ENCODE measurements at regions not wholly inside any gene's neighbourhood (a gene's known extent, or its start where the extent isn't known, plus 50 kb on each side); places are given as distances from the start of the nearest gene placed in this dataset.

GRCh38 chr3:11697701-11698100, 54.0 kb upstream of the VGLL4 start:
- Histone ChIP-seq H3F3A (ENCODE audit: insufficient read depth, low read length, poor library complexity, severe bottlenecking) (no peaks in the 10 kb centered on the region), H3K9me2 (ENCODE audit: insufficient read depth, low read length) (no peaks in the 10 kb centered on the region), H2AFZ (ENCODE audit: low read depth, low read length) (no peak overlapping the region), H4K20me1 (ENCODE audit: insufficient read depth) (no peaks in the 10 kb centered on the region), H3K9ac (ENCODE audit: low read length) (no peak overlapping the region), H3K4me3 (ENCODE audit: low read length) (no peak overlapping the region), H3K27ac (ENCODE audit: low read length) (no peak overlapping the region), H3K9me3 (ENCODE audit: low read length) (no peaks in the 10 kb centered on the region), H3K79me2 (replicated peaks; ENCODE audit: insufficient read depth, low read length) (no peaks in the 10 kb centered on the region), H3K27me3 (ENCODE audit: insufficient read depth, low read depth, low read length) (no peaks in the 10 kb centered on the region), H3K36me3 (ENCODE audit: insufficient read depth, low read length) (no peaks in the 10 kb centered on the region), H3K4me2 (ENCODE audit: low read length) (no peak overlapping the region)
- no peak for TF ChIP-seq RAD21 (conservative IDR thresholded peaks at IDR 0.05)
- TF ChIP-seq TAF1 (IDR thresholded peaks at IDR 0.05; ENCODE audit: low read depth): no peak
- TF ChIP-seq EZH2 (IDR thresholded peaks at IDR 0.05; ENCODE audit: borderline replicate concordance, insufficient read depth, low read length, poor library complexity, severe bottlenecking): no peak
- no peak for TF ChIP-seq POLR2AphosphoS5 (IDR thresholded peaks at IDR 0.05)
- TF ChIP-seq SMC3 (conservative IDR thresholded peaks at IDR 0.05; ENCODE audit: poor library complexity): no peak
- no peak for TF ChIP-seq REST (IDR thresholded peaks at IDR 0.05; ENCODE audit: borderline replicate concordance)
- TF ChIP-seq CTCF (IDR thresholded peaks at IDR 0.05; ENCODE audit: poor library complexity, severe bottlenecking): no peak
- no peak for TF ChIP-seq EP300 (conservative IDR thresholded peaks at IDR 0.05; ENCODE audit: poor library complexity, severe bottlenecking)
- no peak for TF ChIP-seq MXI1 (conservative IDR thresholded peaks at IDR 0.05; ENCODE audit: poor library complexity, severe bottlenecking)

- Histone ChIP-seq H3K9me3 (ENCODE audit: low read length) (no peaks in the 10 kb centered on the region), H3K4me3 (ENCODE audit: low read length) (no peak overlapping the region), H3K27me3 (ENCODE audit: insufficient read depth, low read depth, low read length) (no peaks in the 10 kb centered on the region), H4K20me1 (ENCODE audit: insufficient read depth) (no peaks in the 10 kb centered on the region), H3K4me2 (ENCODE audit: low read length) (no peak overlapping the region), H3K27ac (ENCODE audit: low read length) (no peak overlapping the region), H3K79me2 (replicated peaks; ENCODE audit: insufficient read depth, low read length) (no peaks in the 10 kb centered on the region), H3K9ac (ENCODE audit: low read length) (no peak overlapping the region), H3F3A (ENCODE audit: insufficient read depth, low read length, poor library complexity, severe bottlenecking) (no peaks in the 10 kb centered on the region), H3K9me2 (ENCODE audit: insufficient read depth, low read length) (no peaks in the 10 kb centered on the region), H3K36me3 (ENCODE audit: insufficient read depth, low read length) (no peaks in the 10 kb centered on the region), H2AFZ (ENCODE audit: low read depth, low read length) (no peak overlapping the region)
- TF ChIP-seq CTCF (IDR thresholded peaks at IDR 0.05; ENCODE audit: poor library complexity, severe bottlenecking): no peak
- no peak for TF ChIP-seq RAD21 (conservative IDR thresholded peaks at IDR 0.05)
- no peak for TF ChIP-seq EP300 (conservative IDR thresholded peaks at IDR 0.05; ENCODE audit: poor library complexity, severe bottlenecking)
- TF ChIP-seq SMC3 (conservative IDR thresholded peaks at IDR 0.05; ENCODE audit: poor library complexity): no peak
- no peak for TF ChIP-seq TAF1 (IDR thresholded peaks at IDR 0.05; ENCODE audit: low read depth)
- no peak for TF ChIP-seq REST (IDR thresholded peaks at IDR 0.05; ENCODE audit: borderline replicate concordance)
- no peak for TF ChIP-seq EZH2 (IDR thresholded peaks at IDR 0.05; ENCODE audit: borderline replicate concordance, insufficient read depth, low read length, poor library complexity, severe bottlenecking)
- no peak for TF ChIP-seq POLR2AphosphoS5 (IDR thresholded peaks at IDR 0.05)
- no peak for TF ChIP-seq MXI1 (conservative IDR thresholded peaks at IDR 0.05; ENCODE audit: poor library complexity, severe bottlenecking)
Observed at GRCh38 chr3:11696054-11696453, 52.3 kb upstream of the VGLL4 start.

Measured in neural cell (in vitro differentiated cells).